RPMI7951 (cell line): ENCODE measurements at regions not wholly inside any gene's neighbourhood (a gene's known extent, or its start where the extent isn't known, plus 50 kb on each side); places are given as distances from the start of the nearest gene placed in this dataset.

Experiments
- DNase-seq: peaks from one replicate; pipeline ENCODE4 v3.0.0-alpha.2; 2012; ENCODE audit warnings: low read depth

DNA sequence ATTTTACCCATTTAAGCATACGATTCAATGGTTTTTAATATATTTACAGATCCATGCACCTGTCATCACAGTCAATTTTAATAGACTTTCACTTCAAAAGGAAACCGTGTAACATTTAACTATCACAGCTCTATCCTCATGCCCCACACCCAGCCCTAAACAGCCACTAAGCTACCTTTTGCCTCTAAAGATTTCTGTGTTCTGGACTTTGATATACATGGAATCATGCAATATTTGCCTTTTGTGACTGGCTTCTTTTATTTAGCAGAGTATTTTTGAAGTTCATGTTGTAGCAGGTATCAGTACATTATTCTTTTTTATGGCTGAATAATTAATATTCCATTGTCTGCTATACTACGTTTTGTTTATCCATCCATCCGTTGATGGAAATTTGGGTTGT, 50.3 kb upstream of the STX16 start:
- no peak for DNase-seq

DNA sequence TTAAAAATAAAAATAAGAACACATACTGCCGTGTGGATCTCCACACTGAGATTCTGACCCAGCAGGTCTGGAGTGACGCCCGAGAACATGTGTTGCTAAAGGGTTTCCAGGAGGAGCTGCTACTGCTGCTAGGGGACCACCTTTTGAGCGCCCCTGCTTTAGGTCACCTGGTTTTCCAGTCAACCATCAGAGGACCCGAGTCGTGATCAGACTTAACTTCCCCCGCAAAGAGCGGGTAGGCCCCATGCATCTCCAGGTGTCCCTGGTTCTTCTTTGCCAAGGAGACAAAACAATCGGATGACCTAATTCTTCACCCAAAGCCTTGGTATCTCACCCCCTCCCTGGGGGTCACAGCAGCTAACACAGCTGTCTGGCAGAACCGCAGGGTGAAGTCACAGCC, 51.1 kb upstream of the STX16 start:
- no peak for DNase-seq

GRCh38 chr20:58598211-58599015, 52.7 kb upstream of the STX16 start:
- DNase-seq: peak; percentile 86

- DNase-seq: no peak
Measured at GRCh38 chr20:58597249-58597891, 53.7 kb upstream of the STX16 start.

- DNase-seq: no peak
Measured at GRCh38 chr20:58596750-58597248, 54.3 kb upstream of the STX16 start.

DNA sequence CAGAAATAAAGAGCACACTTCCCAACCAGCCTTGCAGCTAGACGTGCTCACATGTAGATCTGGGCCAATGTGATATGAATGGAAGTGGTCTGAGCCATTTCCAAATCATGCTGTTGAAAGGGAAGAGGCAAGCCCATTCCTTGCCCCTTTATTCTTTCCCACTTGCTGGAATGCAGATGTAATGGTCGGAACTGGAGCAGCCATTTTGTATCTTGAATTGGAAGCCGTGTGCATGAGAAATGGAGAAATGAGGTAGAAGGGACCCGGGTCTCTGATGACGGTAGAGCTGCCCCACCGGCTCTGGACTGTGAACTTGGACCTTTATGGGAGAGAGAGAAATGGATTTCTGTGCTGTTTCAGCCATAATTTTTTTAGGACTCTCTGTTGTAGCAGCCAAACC, 54.8 kb upstream of the STX16 start:
- no peak for DNase-seq

- DNase-seq: no peak
Measured at GRCh38 chr20:58595167-58595566, 55.9 kb upstream of the STX16 start.

GRCh38 chr20:58593880-58594638, 57.0 kb upstream of the STX16 start:
- no peak for DNase-seq

DNA sequence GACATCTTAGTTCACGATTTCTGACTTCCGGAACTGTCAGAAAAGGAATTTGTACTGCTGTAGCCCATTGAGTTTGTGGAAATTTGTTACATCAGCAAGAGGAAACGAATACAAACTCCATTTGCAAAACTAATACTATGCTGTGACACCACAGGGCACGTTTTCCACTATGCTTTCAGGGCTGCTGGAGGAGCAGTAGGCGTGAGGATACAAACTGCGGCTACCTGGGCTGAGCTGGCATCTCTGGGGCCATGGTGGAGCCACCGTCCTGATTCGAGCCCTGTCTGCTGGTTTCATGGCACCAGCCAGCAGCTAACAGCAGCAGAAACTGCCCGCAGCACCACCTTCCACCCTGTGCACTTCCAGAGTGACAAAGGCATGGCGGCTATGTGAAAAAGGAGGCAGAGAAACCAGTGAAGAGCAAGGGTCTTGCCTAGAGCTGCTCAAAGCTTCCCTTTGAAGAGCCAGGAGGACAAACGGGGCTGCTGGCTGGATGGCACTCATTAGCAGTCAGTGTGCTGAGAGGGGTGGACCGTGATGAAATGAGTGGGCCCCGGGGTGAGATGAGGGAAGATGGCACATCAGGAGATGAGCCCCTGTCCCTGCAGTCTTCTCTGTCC, 58.9 kb upstream of the STX16 start:
- DNase-seq: no peak

DNA sequence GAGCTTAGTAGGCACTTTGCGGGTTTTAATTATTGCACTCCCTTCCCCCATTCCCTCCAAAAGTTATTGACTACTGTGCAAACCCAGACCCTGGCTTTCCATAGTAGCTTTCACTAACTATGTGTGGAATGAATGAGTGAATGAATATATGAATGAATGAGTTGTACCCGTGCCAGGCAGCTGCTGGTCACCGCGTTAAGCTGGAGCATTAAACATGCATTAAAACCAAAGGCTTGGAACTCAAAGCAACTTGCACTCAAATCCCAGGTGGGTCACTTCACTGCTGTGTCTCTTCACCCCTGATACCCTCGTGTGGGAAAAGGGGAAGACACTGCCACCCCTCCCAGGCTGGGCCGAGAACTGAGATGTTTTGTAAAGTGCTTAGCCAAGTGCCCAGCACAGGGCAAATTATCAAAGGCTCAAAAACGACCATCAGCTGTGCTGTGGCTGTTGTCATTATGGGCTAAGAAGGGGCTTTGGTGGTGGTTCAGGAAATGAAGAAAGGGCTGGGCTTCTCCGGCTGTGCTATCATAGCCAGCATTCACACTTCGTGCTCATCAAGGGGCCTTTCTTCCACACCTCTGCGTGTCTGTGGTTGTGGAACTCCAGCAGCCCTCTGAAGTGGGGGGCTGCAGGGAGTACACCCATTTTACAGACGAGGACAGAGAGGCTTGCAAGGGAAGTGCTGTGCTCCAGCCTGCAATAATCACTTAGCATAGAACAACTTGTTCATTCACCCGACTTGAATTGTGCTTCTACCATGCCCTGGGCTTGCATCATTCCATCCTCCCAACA, 60.2 kb upstream of the STX16 start:
- no peak for DNase-seq

- no peak for DNase-seq
Measured at GRCh38 chr20:58587467-58587866, 63.6 kb upstream of the STX16 start.

DNA sequence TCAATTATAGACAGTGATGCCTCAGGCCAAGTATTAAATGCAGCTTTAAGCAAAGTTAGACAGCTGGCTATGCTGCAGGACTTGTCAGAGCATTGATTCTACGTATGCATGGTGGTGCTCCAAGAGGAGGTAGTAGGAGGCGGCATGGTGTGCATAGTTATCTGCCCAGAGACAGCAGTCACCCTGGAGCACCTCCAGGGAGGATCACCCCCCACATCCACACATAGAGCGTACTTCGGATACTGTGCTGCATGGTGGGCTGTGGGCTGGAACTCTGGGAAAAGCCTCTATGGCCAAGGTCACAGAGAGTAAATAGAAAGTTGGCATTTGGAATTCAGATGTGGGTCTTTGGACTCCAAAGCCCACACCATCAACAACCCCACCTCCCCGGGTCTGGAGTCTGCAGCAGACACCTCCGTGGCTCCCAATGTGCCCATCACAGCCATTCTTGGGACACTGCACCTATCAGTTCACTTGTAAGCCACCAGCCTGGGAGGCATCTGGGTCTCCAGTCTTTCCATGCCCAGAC, 64.5 kb upstream of the STX16 start:
- no peak for DNase-seq

DNA sequence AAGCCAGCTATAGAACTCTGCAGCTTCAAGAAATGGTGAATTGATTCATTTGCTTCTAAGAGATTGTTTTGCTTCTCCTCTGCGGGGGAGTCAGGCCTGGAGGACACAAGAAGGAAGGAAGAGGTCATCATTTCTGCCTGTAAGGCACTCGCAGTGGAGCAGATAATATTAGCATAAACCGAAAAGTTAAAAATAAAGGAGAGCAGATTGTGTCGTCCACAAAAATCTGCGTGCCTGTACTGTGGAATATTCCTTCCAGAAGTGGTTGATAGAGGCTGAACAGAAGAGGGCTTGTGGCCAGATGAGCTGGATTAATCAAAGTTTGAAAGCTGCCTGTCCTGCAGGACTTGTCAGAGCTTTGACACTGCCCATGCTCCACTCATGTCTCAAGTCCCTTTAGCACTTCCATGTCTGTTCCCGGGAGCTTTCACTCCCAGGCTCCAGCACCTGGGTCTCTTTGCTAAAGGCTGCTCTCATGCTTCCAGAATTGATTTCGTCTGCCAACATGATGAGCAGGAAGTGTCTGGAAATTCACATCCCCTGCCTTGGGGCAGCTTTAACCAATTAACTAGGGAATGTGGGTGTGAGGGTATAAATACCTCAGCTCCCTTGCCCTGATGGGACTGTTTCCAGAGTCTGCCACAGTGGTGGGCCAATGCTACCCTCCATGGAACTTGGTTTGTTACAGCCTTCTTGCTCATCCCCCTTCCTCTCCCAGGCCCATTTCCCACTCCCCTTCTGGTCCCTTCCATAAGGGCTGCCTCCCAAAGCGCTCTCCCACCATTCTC, 65.1 kb upstream of the STX16 start:
- DNase-seq: peak; percentile 87

DNA sequence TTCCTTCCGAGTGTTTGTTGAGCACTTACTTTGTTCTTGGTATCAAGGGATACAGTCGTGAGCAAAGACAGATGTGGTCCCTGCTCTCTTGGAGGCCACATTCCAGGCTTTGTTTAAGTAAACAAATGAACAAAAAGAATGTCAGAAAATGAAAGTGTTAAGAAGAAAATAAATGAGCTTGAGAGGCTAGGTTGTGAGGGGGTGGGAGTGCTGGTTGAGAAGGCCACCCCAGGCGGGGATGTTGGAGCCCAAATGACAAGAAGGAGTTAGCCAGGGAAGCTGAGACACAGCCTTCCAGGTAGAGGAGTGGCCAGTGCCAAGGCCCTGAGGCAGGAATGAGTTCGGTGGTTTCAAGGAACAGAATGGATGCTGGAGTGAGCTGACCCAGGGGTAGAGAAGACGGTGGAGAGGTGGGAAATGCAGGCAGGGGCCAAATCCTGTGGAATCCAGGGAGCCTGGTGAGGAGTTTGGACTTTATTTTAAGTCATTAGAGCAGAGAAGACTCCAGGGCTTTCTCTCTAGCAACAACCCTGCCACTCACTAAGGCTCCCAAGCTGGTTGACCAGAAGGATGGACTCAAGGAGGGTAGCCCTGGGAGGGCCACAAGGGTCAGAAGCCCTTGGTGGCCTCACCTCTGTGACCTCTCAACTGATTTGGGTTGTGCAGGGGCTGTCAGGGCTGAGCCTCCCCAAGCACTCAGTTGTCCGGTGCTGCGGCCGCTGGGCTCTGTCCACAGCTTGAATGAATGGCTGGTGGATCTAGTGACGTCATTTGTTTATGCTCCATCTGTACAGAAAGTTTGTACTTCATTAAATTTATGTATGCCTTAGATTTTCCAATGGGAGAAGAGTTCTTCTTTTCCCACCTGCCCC, 66.0 kb upstream of the STX16 start:
- peak; percentile 67 for DNase-seq

DNA sequence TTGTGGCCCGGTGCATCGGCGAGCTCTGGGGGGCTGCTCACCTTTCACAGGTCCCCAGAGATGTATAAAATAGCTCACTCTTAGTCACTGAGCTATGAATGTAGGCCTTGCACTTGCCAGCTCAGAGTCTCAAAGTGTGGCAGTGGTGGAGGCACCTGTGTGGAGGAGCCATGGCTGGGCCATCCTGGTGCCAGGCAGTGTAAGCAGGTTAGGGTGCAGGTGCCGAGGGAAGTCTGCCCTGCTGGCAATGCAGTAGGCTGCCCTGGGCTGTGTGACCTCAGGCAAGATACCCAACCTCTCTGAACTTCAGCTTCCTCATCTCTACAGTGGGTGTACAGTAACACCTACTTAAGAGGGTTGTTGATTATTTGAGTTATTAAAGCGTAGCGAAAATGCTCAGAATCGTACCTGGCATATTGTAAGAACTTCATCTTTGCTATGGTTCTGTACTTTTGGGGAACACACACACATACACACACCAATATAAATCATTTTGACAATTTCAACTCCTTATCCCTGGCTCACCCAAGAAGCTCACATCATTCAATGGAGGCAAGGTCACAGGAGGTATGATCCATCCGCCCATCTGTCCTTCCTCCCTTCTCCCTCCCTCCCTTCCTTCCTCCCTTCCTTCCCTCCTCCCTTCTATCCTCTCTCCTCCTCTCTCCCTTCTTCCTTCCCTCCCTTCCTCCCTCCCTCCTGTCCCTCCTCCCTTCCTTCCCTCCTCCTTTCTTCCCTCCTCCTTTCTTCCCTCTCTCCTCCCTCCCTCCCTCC, 66.8 kb upstream of the STX16 start:
- no peak for DNase-seq

- no peak for DNase-seq
Measured at GRCh38 chr20:58583586-58583985, 67.5 kb upstream of the STX16 start.

DNA sequence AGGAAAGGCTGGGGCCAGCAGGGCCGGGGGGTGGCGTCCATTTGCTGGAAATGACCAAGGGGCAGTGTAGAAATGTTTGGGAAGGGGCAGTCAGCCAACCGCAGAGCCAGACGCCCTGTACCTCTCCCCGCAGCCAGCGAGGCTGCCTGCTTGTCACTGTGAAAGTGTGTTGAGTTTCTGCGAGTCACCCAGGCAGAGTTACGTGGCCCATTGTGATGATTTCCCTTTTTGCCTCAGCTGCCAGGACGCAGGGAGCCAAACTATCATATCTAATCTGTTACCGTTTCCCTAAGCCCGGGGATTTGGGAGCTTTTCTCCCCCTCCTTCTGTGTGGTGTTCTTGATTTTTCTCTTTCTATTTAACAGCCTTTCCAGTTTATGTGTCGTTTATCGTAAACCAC, 67.9 kb upstream of the STX16 start:
- no peak for DNase-seq

DNA sequence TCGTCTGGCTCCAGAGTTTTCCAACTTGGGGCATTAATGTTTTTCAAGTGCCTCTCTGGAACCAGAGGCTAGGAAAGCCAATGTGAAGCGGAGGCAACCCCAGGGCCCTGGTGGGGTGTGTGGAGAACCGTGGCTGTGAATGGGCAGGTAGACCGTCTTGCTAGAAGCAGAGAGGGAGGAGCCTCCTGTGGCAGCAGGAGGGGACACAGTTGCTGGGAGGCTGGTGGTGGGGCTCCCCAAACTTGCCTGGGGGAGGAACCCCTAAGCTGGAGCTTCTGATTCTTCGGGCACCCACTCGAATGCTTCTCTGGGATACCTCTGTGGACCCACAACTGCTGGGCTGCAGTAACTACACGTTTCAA, 65.3 kb upstream of the APCDD1L start:
- DNase-seq: no peak
